ENCODE measurements at regions not wholly inside any gene's neighbourhood (a gene's known extent, or its start where the extent isn't known, plus 50 kb on each side); places are given as distances from the start of the nearest gene placed in this dataset.

DNA sequence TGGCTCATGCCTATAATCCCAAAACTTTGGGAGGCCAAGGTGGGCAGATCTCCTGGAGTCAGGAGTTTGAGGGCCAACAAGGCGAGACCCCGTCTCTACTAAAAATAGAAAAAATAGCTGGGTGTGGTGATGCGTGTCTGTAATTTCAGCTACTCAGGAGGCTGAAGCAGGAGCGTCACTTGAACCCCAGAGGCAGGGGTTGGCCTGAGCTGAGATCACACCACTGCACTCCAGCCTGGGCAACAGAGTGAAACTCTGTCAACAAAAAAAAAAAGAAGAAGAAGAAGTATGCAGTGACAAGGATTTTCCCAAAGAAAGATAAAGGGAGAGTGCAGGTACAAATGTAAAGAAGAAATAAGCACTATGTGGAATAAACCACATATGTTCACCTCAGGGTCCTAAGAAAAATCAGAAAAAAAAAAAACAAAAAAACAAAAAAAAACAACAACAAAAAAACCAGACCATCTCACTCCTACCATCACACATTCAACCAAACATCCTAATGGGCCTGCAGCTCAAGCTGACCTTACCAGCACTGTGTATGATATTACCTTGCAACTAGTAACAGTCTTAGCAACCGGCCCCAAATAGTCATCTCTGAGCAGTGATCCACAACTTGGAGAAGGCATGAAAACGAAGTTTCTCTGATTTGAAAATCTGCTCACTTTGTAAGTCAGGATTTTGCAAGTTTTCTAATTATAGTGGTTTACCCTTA lies 296.7 kb upstream of the PROK2 start:
- TF ChIP-seq, protein P1, sequence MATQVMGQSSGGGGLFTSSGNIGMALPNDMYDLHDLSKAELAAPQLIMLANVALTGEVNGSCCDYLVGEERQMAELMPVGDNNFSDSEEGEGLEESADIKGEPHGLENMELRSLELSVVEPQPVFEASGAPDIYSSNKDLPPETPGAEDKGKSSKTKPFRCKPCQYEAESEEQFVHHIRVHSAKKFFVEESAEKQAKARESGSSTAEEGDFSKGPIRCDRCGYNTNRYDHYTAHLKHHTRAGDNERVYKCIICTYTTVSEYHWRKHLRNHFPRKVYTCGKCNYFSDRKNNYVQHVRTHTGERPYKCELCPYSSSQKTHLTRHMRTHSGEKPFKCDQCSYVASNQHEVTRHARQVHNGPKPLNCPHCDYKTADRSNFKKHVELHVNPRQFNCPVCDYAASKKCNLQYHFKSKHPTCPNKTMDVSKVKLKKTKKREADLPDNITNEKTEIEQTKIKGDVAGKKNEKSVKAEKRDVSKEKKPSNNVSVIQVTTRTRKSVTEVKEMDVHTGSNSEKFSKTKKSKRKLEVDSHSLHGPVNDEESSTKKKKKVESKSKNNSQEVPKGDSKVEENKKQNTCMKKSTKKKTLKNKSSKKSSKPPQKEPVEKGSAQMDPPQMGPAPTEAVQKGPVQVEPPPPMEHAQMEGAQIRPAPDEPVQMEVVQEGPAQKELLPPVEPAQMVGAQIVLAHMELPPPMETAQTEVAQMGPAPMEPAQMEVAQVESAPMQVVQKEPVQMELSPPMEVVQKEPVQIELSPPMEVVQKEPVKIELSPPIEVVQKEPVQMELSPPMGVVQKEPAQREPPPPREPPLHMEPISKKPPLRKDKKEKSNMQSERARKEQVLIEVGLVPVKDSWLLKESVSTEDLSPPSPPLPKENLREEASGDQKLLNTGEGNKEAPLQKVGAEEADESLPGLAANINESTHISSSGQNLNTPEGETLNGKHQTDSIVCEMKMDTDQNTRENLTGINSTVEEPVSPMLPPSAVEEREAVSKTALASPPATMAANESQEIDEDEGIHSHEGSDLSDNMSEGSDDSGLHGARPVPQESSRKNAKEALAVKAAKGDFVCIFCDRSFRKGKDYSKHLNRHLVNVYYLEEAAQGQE (IDR thresholded peaks at IDR 0.05; ENCODE audit: insufficient read depth in 1 of 2, low read depth in 2 of 2, low read length in 1 of 2), result no peak
- ChIA-PET CTCF (no interaction called here), POLR2A (no interaction called here)
- BruUV-seq (replicated peaks), result no TSS peak
- intact Hi-C loops (cut with micrococcal nuclease; ENCODE audit: unreplicated experiment), result no loop called here
- Histone ChIP-seq H3K4me1 (ENCODE audit: control insufficient read depth, insufficient read depth, low read length) (no peaks in the 10 kb centered on the region), H3K4me3 (ENCODE audit: low read depth in 2 of 2, low read length in 2 of 2) (no peak overlapping the region), H3K36me3 (ENCODE audit: control insufficient read depth, insufficient read depth, low read length) (no peaks in the 10 kb centered on the region), H3K9me3 (ENCODE audit: control insufficient read depth, insufficient read depth, low read depth, low read length) (no peaks in the 10 kb centered on the region), H3K27me3 (ENCODE audit: control insufficient read depth, insufficient read depth, low read length) (no peaks in the 10 kb centered on the region), H3K27ac (ENCODE audit: low read length) (no peak overlapping the region)
- ATAC-seq (no peak), DNase-seq (ENCODE audit: low read depth, low spot score) (no peak)
- in situ Hi-C loops (cut with HindIII; ENCODE audit: low pct_unique_long_range_greater_than_20kb, low sequenced_read_pairs), result no loop called here

DNA sequence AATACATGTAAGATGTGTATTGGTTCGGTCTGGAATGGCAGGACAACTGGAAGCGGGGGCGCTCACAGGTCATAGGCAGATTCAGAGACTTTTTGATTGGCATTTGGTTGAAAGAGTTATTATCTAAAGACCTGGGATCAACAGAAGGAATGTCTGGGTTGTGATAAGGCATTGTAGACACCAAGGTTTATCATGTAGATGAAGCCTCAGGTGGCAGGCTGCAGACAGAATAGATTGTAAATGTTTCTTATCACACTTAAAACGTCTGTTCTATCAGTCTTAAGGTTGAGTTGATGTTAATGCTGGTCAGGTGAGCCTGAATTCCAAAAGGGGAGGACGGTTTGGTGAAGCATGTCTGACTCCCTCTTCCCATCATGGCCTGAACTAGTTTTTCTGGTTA lies 295.9 kb upstream of the PROK2 start:
- BruUV-seq (replicated peaks), result no TSS peak
- intact Hi-C loops (cut with micrococcal nuclease; ENCODE audit: unreplicated experiment) (no loop called here), in situ Hi-C loops (cut with HindIII; ENCODE audit: low pct_unique_long_range_greater_than_20kb, low sequenced_read_pairs) (no loop called here)
- ChIA-PET CTCF (no interaction called here), POLR2A (no interaction called here)
- Histone ChIP-seq H3K4me3 (ENCODE audit: low read depth in 2 of 2, low read length in 2 of 2) (no peak overlapping the region), H3K36me3 (ENCODE audit: control insufficient read depth, insufficient read depth, low read length) (no peaks in the 10 kb centered on the region), H3K27ac (ENCODE audit: low read length) (no peak overlapping the region), H3K27me3 (ENCODE audit: control insufficient read depth, insufficient read depth, low read length) (no peaks in the 10 kb centered on the region), H3K4me1 (ENCODE audit: control insufficient read depth, insufficient read depth, low read length) (no peaks in the 10 kb centered on the region), H3K9me3 (ENCODE audit: control insufficient read depth, insufficient read depth, low read depth, low read length) (no peaks in the 10 kb centered on the region)
- ATAC-seq (no peak), DNase-seq (ENCODE audit: low read depth, low spot score) (no peak)
- TF ChIP-seq, protein P1 (IDR thresholded peaks at IDR 0.05; ENCODE audit: insufficient read depth in 1 of 2, low read depth in 2 of 2, low read length in 1 of 2), result no peak
- TF ChIP-seq, protein P2, sequence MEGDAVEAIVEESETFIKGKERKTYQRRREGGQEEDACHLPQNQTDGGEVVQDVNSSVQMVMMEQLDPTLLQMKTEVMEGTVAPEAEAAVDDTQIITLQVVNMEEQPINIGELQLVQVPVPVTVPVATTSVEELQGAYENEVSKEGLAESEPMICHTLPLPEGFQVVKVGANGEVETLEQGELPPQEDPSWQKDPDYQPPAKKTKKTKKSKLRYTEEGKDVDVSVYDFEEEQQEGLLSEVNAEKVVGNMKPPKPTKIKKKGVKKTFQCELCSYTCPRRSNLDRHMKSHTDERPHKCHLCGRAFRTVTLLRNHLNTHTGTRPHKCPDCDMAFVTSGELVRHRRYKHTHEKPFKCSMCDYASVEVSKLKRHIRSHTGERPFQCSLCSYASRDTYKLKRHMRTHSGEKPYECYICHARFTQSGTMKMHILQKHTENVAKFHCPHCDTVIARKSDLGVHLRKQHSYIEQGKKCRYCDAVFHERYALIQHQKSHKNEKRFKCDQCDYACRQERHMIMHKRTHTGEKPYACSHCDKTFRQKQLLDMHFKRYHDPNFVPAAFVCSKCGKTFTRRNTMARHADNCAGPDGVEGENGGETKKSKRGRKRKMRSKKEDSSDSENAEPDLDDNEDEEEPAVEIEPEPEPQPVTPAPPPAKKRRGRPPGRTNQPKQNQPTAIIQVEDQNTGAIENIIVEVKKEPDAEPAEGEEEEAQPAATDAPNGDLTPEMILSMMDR (IDR thresholded peaks at IDR 0.05), result no peak
- TF ChIP-seq POLR2AphosphoS5 (IDR thresholded peaks at IDR 0.05; ENCODE audit: low read depth, low read length), result no peak
- no peak for TF ChIP-seq TCF7L2 (IDR thresholded peaks at IDR 0.05; ENCODE audit: low read depth, low read length)
- no peak for TF ChIP-seq SIN3A (IDR thresholded peaks at IDR 0.05; ENCODE audit: borderline replicate concordance, insufficient read depth, low read depth, low read length)
